Endothelial cell of umbilical vein (primary cell): ENCODE measurements at regions not wholly inside any gene's neighbourhood (a gene's known extent, or its start where the extent isn't known, plus 50 kb on each side); places are given as distances from the start of the nearest gene placed in this dataset.

Source experiments
- EZH2 ChIP-seq: IDR thresholded peaks from 2 replicates; pipeline ENCODE4 v1.6.1; 2012; ENCODE audit warnings: borderline replicate concordance, low read depth, mild to moderate bottlenecking, moderate library complexity, low read length, inconsistent platforms; ENCODE audit not compliant: severe bottlenecking
- FOS ChIP-seq: IDR thresholded peaks from 2 replicates; pipeline ENCODE4 v1.6.1; 2011; ENCODE audit warnings: mild to moderate bottlenecking, low read length, moderate library complexity, borderline replicate concordance; ENCODE audit not compliant: insufficient read depth
- POLR2A ChIP-seq: IDR thresholded peaks from 2 replicates; pipeline ENCODE4 v1.6.1; 2012; ENCODE audit warnings: low read depth, mild to moderate bottlenecking, control low read depth, low read length
- POLR2AphosphoS5 ChIP-seq: IDR thresholded peaks from 2 replicates; pipeline ENCODE4 v1.6.1; 2012; ENCODE audit warnings: low read depth, mild to moderate bottlenecking, control low read depth, low read length, moderate library complexity; ENCODE audit not compliant: insufficient read depth
- TF ChIP-seq, protein P1 (sequence below), 2 donors: IDR thresholded peaks; 1 replicate in 1 of 2; 2 replicates in 1 of 2; pipeline ENCODE4 v1.5.1; 2011; ENCODE audit warnings: low read length in 2 of 2, mild to moderate bottlenecking in 2 of 2, moderate library complexity in 2 of 2, control low read depth in 1 of 2, inconsistent platforms in 1 of 2, low read depth in 1 of 2; ENCODE audit not compliant: insufficient read depth in 1 of 2; ENCODE audit errors: extremely low read depth in 1 of 2

DNA sequence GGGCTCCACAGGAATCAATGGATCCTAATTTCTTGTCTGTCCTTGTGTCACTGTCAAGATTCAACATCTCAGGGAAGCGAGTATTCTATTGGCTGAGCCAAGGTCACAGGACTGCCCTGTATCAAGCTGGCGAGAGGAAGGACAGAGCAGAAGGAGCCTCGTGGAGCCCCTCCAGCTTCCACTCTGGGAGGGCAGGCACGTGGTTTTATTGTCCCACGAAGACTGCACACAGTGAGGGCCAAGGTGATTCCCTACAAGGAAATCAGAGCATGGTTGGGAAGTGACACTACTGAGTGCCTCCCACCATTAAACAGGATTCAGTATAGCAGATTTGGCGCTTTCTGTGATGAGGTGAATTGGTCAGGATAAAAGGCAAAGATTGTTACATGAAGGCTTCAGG, 302.4 kb upstream of the CXCR4 start:
- TF ChIP-seq POLR2A (no peak), POLR2AphosphoS5 (no peak), FOS (no peak), EZH2 (no peak)
- TF ChIP-seq, protein P1, sequence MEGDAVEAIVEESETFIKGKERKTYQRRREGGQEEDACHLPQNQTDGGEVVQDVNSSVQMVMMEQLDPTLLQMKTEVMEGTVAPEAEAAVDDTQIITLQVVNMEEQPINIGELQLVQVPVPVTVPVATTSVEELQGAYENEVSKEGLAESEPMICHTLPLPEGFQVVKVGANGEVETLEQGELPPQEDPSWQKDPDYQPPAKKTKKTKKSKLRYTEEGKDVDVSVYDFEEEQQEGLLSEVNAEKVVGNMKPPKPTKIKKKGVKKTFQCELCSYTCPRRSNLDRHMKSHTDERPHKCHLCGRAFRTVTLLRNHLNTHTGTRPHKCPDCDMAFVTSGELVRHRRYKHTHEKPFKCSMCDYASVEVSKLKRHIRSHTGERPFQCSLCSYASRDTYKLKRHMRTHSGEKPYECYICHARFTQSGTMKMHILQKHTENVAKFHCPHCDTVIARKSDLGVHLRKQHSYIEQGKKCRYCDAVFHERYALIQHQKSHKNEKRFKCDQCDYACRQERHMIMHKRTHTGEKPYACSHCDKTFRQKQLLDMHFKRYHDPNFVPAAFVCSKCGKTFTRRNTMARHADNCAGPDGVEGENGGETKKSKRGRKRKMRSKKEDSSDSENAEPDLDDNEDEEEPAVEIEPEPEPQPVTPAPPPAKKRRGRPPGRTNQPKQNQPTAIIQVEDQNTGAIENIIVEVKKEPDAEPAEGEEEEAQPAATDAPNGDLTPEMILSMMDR (IDR thresholded peaks at IDR 0.05; ENCODE audit: extremely low read depth in 1 of 2, insufficient read depth in 1 of 2, low read depth in 1 of 2, low read length in 2 of 2) = no peak
